ENCODE measurements at regions not wholly inside any gene's neighbourhood (a gene's known extent, or its start where the extent isn't known, plus 50 kb on each side); places are given as distances from the start of the nearest gene placed in this dataset.

GRCh38 chr7:41834805-41835694 lies 132.2 kb upstream of the INHBA start:
- Mint-ChIP-seq H3K4me1 (peaks cover 10 to 21% of the 10 kb centered on the region in 2 donors), H3K9me3 (peaks cover 18 to 19% of the 10 kb centered on the region in 2 donors), H3K36me3 (peaks cover 0 to 9% of the 10 kb centered on the region in 2 donors), H3K27me3 (no peaks in the 10 kb centered on the region), H3K27ac (peak overlapping the region; percentile 74), H3K4me3 (no peak overlapping the region)
- DNase-seq = no peak
- no peak for ATAC-seq (replicated peaks)

- Mint-ChIP-seq H3K4me3 (no peak overlapping the region), H3K4me1 (peaks cover 10 to 21% of the 10 kb centered on the region in 2 donors), H3K27me3 (no peaks in the 10 kb centered on the region), H3K27ac (no peak overlapping the region), H3K9me3 (peaks cover 8 to 12% of the 10 kb centered on the region in 2 donors), H3K36me3 (peaks cover 0 to 9% of the 10 kb centered on the region in 2 donors)
- ATAC-seq (replicated peaks) (no peak), DNase-seq (no peak)
These were observed 130.1 kb upstream of the INHBA start for GRCh38 chr7:41832941-41833340.

DNA sequence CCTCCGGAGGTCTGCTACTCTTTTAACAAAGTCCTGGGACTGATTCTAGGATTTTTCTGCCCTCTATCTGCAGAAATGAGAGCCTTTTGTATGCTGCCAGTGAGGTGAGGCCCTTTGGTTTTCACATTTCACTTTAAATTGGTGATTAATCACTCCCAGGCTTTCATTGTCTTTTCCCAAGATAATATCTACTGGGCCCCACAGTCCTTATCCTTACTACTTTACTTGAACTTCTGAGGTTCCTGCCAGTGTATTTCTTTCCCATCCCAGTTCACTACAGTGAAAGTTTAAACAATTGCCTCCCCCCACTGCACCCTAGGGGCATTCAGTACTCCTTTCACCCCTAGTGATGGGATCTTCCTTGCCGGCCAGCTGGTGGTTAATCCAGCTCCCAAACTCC lies 127.4 kb upstream of the INHBA start:
- ATAC-seq (replicated peaks) (no peak), DNase-seq (no peak)
- H3K27me3 Mint-ChIP-seq = no peaks in the 10 kb centered on the region
- peaks cover 0 to 9% of the 10 kb centered on the region in 2 donors for H3K36me3 Mint-ChIP-seq
- peaks cover 5 to 9% of the 10 kb centered on the region in 2 donors for H3K9me3 Mint-ChIP-seq
- no peak overlapping the region for H3K4me3 Mint-ChIP-seq
- H3K4me1 Mint-ChIP-seq = peaks cover 7 to 17% of the 10 kb centered on the region in 2 donors
- no peak overlapping the region for H3K27ac Mint-ChIP-seq

- Mint-ChIP-seq H3K9me3 (peaks cover 5 to 9% of the 10 kb centered on the region in 2 donors), H3K4me3 (no peak overlapping the region), H3K4me1 (peaks cover 6 to 11% of the 10 kb centered on the region in 2 donors), H3K27ac (no peak overlapping the region), H3K27me3 (no peaks in the 10 kb centered on the region), H3K36me3 (peaks cover 0 to 9% of the 10 kb centered on the region in 2 donors)
- ATAC-seq (replicated peaks) (no peak), DNase-seq (no peak)
These were observed 126.0 kb upstream of the INHBA start for GRCh38 chr7:41828911-41829310.

- Mint-ChIP-seq H3K36me3 (peaks cover 0 to 3% of the 10 kb centered on the region in 2 donors), H3K27me3 (no peaks in the 10 kb centered on the region), H3K9me3 (peaks cover 3 to 4% of the 10 kb centered on the region in 2 donors), H3K4me3 (no peak overlapping the region), H3K27ac (no peak overlapping the region), H3K4me1 (peaks cover 6 to 16% of the 10 kb centered on the region in 2 donors)
- no peak for ATAC-seq (replicated peaks)
- no peak for DNase-seq
These were observed 123.8 kb upstream of the INHBA start for GRCh38 chr7:41826641-41827040.

GRCh38 chr7:41825927-41826480 lies 123.1 kb upstream of the INHBA start:
- H3K9me3 Mint-ChIP-seq = peaks cover 0 to 1% of the 10 kb centered on the region in 2 donors
- no peak overlapping the region for H3K27ac Mint-ChIP-seq
- no peaks in the 10 kb centered on the region for H3K36me3 Mint-ChIP-seq
- no peak overlapping the region for H3K4me3 Mint-ChIP-seq
- DNase-seq = no peak
- H3K4me1 Mint-ChIP-seq = peaks cover 6 to 16% of the 10 kb centered on the region in 2 donors
- no peaks in the 10 kb centered on the region for H3K27me3 Mint-ChIP-seq
- ATAC-seq (replicated peaks) = no peak

- Mint-ChIP-seq H3K27ac (no peak overlapping the region), H3K27me3 (no peaks in the 10 kb centered on the region), H3K36me3 (peaks cover 5 to 8% of the 10 kb centered on the region in 2 donors), H3K9me3 (peaks cover 5 to 8% of the 10 kb centered on the region in 2 donors), H3K4me3 (no peak overlapping the region), H3K4me1 (peaks cover 4 to 16% of the 10 kb centered on the region in 2 donors)
- DNase-seq (no peak), ATAC-seq (replicated peaks) (peak in 1 of 2 donors; percentile 42)
These were observed 121.4 kb upstream of the INHBA start for GRCh38 chr7:41824284-41824683.

DNA sequence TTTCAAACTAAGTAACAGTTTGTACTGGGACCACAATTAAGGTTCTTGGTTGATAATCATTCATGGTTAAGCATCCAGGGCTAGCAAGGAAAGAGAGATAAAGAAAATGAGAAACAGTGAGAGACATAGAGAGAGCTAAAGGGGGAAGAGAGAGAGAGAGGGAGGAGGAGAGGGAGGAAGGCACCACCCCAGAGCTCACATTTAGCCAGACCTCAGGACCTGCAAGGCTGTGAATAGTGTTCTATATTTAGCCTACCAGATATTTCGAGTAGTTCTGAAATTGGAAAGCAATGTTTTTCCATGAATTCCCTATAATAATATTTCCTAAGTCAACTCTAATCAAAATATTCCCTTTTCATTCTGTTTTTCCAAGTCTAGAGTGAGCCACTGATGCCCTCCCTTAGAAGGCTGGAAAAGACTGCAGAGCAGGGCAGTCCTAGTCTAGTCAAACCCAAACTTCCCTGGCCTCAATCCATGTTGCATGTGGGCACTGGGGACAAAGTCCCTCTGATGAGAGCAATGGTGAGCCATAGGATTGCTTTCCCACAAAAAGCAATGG lies 119.4 kb upstream of the INHBA start:
- Mint-ChIP-seq H3K9me3 (peaks cover 5 to 9% of the 10 kb centered on the region in 2 donors), H3K36me3 (peaks cover 5 to 9% of the 10 kb centered on the region in 2 donors), H3K4me3 (no peak overlapping the region), H3K27me3 (no peaks in the 10 kb centered on the region), H3K4me1 (peaks cover 7 to 21% of the 10 kb centered on the region in 2 donors), H3K27ac (no peak overlapping the region)
- ATAC-seq (replicated peaks) (no peak), DNase-seq (no peak)

DNA sequence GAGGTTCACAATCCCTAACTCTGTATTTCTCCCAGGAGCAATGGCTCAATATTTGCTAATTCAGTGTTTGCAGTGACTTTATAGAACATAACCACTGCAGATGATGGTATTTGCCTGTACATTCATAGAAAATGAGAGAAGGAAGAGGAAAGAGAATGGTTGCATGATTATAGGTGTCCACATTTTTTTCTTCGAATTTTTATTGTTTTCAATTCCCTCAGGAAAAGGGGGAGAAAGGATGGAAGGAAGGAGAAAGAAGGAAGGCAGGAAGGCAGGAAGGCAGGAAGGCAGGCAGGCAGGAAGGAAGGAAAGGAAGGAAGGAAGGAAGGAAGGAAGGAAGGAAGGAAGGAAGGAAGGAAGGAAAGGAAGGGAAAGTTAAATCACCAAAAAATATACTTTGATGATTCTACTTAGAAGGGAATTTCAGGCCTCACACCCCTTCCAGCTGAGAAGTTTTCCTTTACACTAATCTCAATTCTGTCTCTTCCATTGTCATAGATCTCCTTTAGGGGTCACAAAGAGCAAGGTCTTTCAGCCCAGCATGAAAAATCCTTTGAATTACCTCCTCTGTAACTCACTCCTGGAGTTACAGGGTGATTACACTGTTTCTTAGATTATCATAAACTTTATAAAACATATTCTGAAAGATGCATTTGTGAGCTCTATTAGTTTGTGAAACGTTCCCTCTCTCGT lies 118.8 kb upstream of the INHBA start:
- no peaks in the 10 kb centered on the region for H3K27me3 Mint-ChIP-seq
- H3K9me3 Mint-ChIP-seq = peaks cover 5 to 9% of the 10 kb centered on the region in 2 donors
- H3K4me1 Mint-ChIP-seq = peaks cover 7 to 27% of the 10 kb centered on the region in 2 donors
- peaks cover 5 to 9% of the 10 kb centered on the region in 2 donors for H3K36me3 Mint-ChIP-seq
- DNase-seq (no peak), ATAC-seq (replicated peaks) (no peak)
- no peak overlapping the region for H3K27ac Mint-ChIP-seq
- no peak overlapping the region for H3K4me3 Mint-ChIP-seq

DNA sequence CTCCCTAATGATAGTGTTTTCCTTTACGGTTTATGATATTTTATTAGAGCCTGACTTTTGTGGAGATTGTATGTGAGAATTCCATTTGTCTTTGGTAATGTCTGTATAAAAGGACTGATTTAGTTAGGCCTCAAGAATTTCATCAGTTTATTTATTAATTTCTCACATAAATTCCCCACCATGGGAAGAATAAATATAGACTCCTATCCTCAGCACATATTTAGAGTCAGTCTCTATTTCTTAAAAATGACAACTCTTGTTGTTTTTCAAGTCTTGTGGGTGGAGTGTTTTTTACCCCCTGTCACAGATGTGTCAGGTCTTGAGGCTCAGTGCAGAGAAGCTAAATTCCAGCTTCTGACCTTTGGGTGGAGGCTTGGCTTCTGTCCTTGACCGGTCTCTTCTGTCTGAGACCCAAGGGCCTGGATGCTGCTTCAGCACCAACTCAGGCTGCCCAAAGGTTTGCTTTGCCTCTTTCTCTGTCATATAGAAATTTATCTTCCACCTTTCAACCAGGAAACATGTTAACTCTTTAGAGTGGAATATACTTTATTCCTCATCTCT lies 117.3 kb upstream of the INHBA start:
- peaks cover 12 to 39% of the 10 kb centered on the region in 2 donors for H3K4me1 Mint-ChIP-seq
- H3K4me3 Mint-ChIP-seq = no peak overlapping the region
- peaks cover 0 to 3% of the 10 kb centered on the region in 2 donors for H3K27me3 Mint-ChIP-seq
- DNase-seq (no peak), ATAC-seq (replicated peaks) (no peak)
- peaks cover 5 to 9% of the 10 kb centered on the region in 2 donors for H3K36me3 Mint-ChIP-seq
- no peak overlapping the region for H3K27ac Mint-ChIP-seq
- peaks cover 5 to 9% of the 10 kb centered on the region in 2 donors for H3K9me3 Mint-ChIP-seq

DNA sequence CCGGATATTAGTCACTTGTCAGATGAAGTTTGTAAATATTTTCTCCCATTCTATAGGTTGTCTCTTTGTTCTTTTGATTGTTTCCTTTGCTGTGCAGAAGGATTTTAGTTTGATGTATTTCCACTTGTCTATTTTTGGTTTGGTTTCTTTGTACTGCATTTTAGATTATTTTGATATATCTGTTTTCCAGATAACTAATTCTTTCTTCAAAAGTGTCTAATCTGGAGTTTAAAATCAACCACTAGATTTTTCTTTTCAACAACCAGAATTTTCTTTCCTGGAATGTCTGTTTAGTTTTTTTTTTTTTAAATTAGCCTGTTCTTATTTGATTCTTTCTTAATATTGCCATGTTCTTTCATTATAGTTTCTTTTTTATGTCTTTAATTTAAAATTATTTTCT lies 116.8 kb upstream of the INHBA start:
- DNase-seq = no peak

DNA sequence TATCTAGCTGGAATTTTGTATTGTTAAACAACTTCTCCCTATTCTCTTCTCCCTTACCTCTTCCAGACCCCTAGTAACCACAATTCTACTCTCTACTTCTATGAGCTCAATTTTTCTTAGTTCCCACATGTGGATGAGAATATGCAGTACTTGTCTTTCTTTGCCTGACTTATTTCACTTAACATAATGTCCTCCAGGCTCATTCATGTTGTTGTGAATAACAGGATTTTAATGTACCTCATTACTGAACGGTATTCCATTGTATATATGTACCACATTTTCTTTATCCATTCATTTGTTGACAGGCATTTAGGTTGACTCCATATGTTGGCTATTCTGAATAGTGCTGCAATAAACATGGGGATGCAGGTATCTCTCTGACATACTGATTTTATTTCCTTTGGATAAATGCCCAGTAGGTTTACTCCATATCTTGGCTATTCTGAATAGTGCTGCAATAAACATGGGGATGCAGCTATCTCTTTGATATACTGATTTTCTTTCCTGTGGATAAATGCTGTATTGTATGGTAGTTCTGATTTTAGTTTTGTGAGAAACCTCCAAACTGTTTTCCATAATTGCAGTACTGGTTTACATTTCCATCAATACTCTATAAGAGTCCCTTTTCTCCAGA lies 116.0 kb upstream of the INHBA start:
- H3K4me1 Mint-ChIP-seq = peaks cover 20 to 45% of the 10 kb centered on the region in 2 donors
- DNase-seq (no peak), ATAC-seq (replicated peaks) (no peak)
- peaks cover 5 to 9% of the 10 kb centered on the region in 2 donors for H3K36me3 Mint-ChIP-seq
- H3K4me3 Mint-ChIP-seq = no peak overlapping the region
- H3K9me3 Mint-ChIP-seq = peaks cover 5 to 9% of the 10 kb centered on the region in 2 donors
- H3K27ac Mint-ChIP-seq = no peak overlapping the region
- H3K27me3 Mint-ChIP-seq = peaks cover 0 to 9% of the 10 kb centered on the region in 2 donors

More for the DNA sequence above, 116.8 kb upstream of the INHBA start:
- Mint-ChIP-seq H3K4me3 (no peak overlapping the region), H3K9me3 (peaks cover 5 to 9% of the 10 kb centered on the region in 2 donors), H3K27ac (no peak overlapping the region), H3K4me1 (peaks cover 18 to 44% of the 10 kb centered on the region in 2 donors), H3K36me3 (peaks cover 5 to 9% of the 10 kb centered on the region in 2 donors), H3K27me3 (peaks cover 0 to 9% of the 10 kb centered on the region in 2 donors)
- ATAC-seq (replicated peaks) = no peak

DNA sequence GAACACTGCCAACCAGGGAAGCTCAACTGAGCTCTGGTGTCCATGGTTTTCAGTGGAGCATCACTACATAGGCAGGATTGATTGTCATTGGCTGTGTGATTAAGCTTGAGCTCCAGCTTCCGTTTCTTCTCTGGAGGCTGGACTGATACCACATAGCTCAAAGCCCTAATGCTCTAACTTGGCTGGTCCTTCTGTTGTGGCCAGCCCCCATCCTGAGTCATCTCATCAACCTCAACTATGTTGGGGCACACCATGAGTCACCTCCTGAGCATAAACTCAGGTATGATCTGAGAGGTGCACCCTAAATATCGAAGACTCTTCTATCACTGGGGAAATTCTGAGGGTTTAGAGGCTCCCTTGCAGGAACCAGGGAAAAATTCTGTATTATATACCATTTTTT lies 114.5 kb upstream of the INHBA start:
- H3K27ac Mint-ChIP-seq = no peak overlapping the region
- H3K9me3 Mint-ChIP-seq = peaks cover 5 to 9% of the 10 kb centered on the region in 2 donors
- DNase-seq = no peak
- peaks cover 0 to 9% of the 10 kb centered on the region in 2 donors for H3K27me3 Mint-ChIP-seq
- H3K4me1 Mint-ChIP-seq = peaks cover 18 to 47% of the 10 kb centered on the region in 2 donors
- H3K36me3 Mint-ChIP-seq = peaks cover 5 to 9% of the 10 kb centered on the region in 2 donors
- H3K4me3 Mint-ChIP-seq = no peak overlapping the region
- ATAC-seq (replicated peaks) = peak; percentile 66 to 79

All from stimulated activated naive B cell treated with anti-CD40 and anti-IgM and Interleukin-4, amounts not matched to agents 10 μg/mL and 1 μg/mL and 100 μg/mL, for 72 hours (primary cell).